ENCODE measurements at regions not wholly inside any gene's neighbourhood (a gene's known extent, or its start where the extent isn't known, plus 50 kb on each side); places are given as distances from the start of the nearest gene placed in this dataset.
"Not testable (repeated sequence)": the region's sequence is repeated elsewhere in the genome, so short reads cannot be mapped to it uniquely, and the experiment has no call there.

- DNase-seq (ENCODE audit: low read depth): no peak
Measured at GRCh38 chrX:110519501-110519900, 160.9 kb downstream of the RTL9 start.

GRCh38 chrX:110519906-110520452 lies 161.3 kb downstream of the RTL9 start:
- no peak for DNase-seq (ENCODE audit: low read depth)

GRCh38 chrX:110520652-110521051 lies 162.0 kb downstream of the RTL9 start:
- not testable (repeated sequence) for DNase-seq (ENCODE audit: low read depth)

GRCh38 chrX:110531873-110532580 lies 173.4 kb downstream of the RTL9 start:
- DNase-seq (ENCODE audit: low read depth): no peak

GRCh38 chrX:110532581-110532931 lies 173.9 kb downstream of the RTL9 start:
- DNase-seq (ENCODE audit: low read depth): no peak

- DNase-seq (ENCODE audit: low read depth): no peak
Measured at GRCh38 chrX:110536816-110537215, 178.2 kb downstream of the RTL9 start.

- DNase-seq (ENCODE audit: low read depth): no peak
Measured at GRCh38 chrX:110541266-110541665, 182.6 kb downstream of the RTL9 start.

- DNase-seq (ENCODE audit: low read depth): not testable (repeated sequence)
Measured at GRCh38 chrX:110550854-110551253, 192.2 kb downstream of the RTL9 start.

GRCh38 chrX:110557864-110558263 lies 199.2 kb downstream of the RTL9 start:
- no peak for DNase-seq (ENCODE audit: low read depth)

- DNase-seq (ENCODE audit: low read depth): no peak
Measured at GRCh38 chrX:110558406-110558805, 199.8 kb downstream of the RTL9 start.

- no peak for DNase-seq (ENCODE audit: low read depth)
Measured at GRCh38 chrX:110561034-110561433, 202.4 kb downstream of the RTL9 start.

GRCh38 chrX:110563282-110563681 lies 204.6 kb downstream of the RTL9 start:
- DNase-seq (ENCODE audit: low read depth): no peak

GRCh38 chrX:110568441-110568840 lies 209.8 kb downstream of the RTL9 start:
- DNase-seq (ENCODE audit: low read depth): no peak

- no peak for DNase-seq (ENCODE audit: low read depth)
Measured at GRCh38 chrX:110569506-110569905, 210.9 kb downstream of the RTL9 start.

- DNase-seq (ENCODE audit: low read depth): no peak
Measured at GRCh38 chrX:110578270-110578669, 217.3 kb downstream of the CHRDL1 start.

GRCh38 chrX:110584083-110584482 lies 211.5 kb downstream of the CHRDL1 start:
- no peak for DNase-seq (ENCODE audit: low read depth)

GRCh38 chrX:110588164-110588563 lies 207.5 kb downstream of the CHRDL1 start:
- DNase-seq (ENCODE audit: low read depth): no peak

- DNase-seq (ENCODE audit: low read depth): no peak
Measured at GRCh38 chrX:110588853-110589252, 206.8 kb downstream of the CHRDL1 start.

GRCh38 chrX:110600745-110601310 lies 194.8 kb downstream of the CHRDL1 start:
- DNase-seq (ENCODE audit: low read depth): no peak

- DNase-seq (ENCODE audit: low read depth): no peak
Measured at GRCh38 chrX:110614596-110614995, 181.0 kb downstream of the CHRDL1 start.
